Fibroblast of lung (primary cell): ENCODE measurements at regions not wholly inside any gene's neighbourhood (a gene's known extent, or its start where the extent isn't known, plus 50 kb on each side); places are given as distances from the start of the nearest gene placed in this dataset.

Experiments
- DNase-seq, 2 donors: peaks; one replicate each; pipeline versions ENCODE4 v3.0.0 to v3.0.0-alpha.2; 2010; ENCODE audit warnings: low read depth in 2 of 2
- H2AFZ ChIP-seq: 2 replicates; pipeline ENCODE4 v1.5.1; 2012; ENCODE audit warnings: low read length, control low read depth, inconsistent platforms
- H3K27ac ChIP-seq: 2 replicates; pipeline ENCODE4 v1.5.1; 2011; ENCODE audit warnings: low read length, control low read depth; ENCODE audit not compliant: insufficient read depth
- H3K27me3 ChIP-seq: 2 replicates; pipeline ENCODE4 v1.5.1; 2011; ENCODE audit warnings: mild to moderate bottlenecking, low read length; ENCODE audit not compliant: control insufficient read depth, insufficient read depth
- H3K36me3 ChIP-seq: 2 replicates; pipeline ENCODE4 v1.5.1; 2011; ENCODE audit warnings: low read length; ENCODE audit not compliant: control insufficient read depth, insufficient read depth
- H3K4me1 ChIP-seq: 2 replicates; pipeline ENCODE4 v1.5.1; 2011; ENCODE audit warnings: low read length; ENCODE audit not compliant: control insufficient read depth, insufficient read depth; ENCODE audit errors: extremely low read depth
- H3K4me2 ChIP-seq: 2 replicates; pipeline ENCODE4 v1.5.1; 2011; ENCODE audit warnings: low read length, control low read depth; ENCODE audit not compliant: insufficient read depth; ENCODE audit errors: extremely low read depth
- H3K4me3 ChIP-seq, 4 experiments: fragments of 200-600 bp in 1 of 4; sonication (generic) in 1 of 4; replicated peaks in 1 of 4; 2 replicates each; pipeline ENCODE4 v1.5.1; 2011 to 2016; ENCODE audit warnings: low read length in 4 of 4, low read depth in 3 of 4, mild to moderate bottlenecking in 3 of 4, control low read depth in 2 of 4, inconsistent platforms in 1 of 4, mixed read lengths in 1 of 4; ENCODE audit not compliant: insufficient read depth in 1 of 4; ENCODE audit errors: control extremely low read depth in 1 of 4
- H3K79me2 ChIP-seq: 2 replicates; pipeline ENCODE4 v1.5.1; 2012; ENCODE audit warnings: mild to moderate bottlenecking, low read length, inconsistent platforms; ENCODE audit not compliant: control insufficient read depth, insufficient read depth
- H3K9ac ChIP-seq: 2 replicates; pipeline ENCODE4 v1.5.1; 2011; ENCODE audit warnings: mild to moderate bottlenecking, low read length, control low read depth; ENCODE audit not compliant: insufficient read depth
- H3K9me3 ChIP-seq: 2 replicates; pipeline ENCODE4 v1.5.1; 2012; ENCODE audit warnings: low read depth, low read length; ENCODE audit not compliant: control insufficient read depth, insufficient read depth
- H4K20me1 ChIP-seq: 2 replicates; pipeline ENCODE4 v1.5.1; 2011; ENCODE audit warnings: low read length; ENCODE audit not compliant: control insufficient read depth, insufficient read depth; ENCODE audit errors: extremely low read depth
- EZH2 ChIP-seq: IDR thresholded peaks from 2 replicates; pipeline ENCODE4 v1.5.1; 2012; ENCODE audit warnings: low read length, control low read depth, mild to moderate bottlenecking; ENCODE audit errors: missing control alignments
- TF ChIP-seq, protein P1 (sequence below), 2 donors: IDR thresholded peaks in 1 of 2; conservative IDR thresholded peaks in 1 of 2; 1 replicate in 1 of 2; 2 replicates in 1 of 2; pipeline ENCODE4 v1.5.1; 2011 to 2012; ENCODE audit warnings: low read length in 2 of 2, control low read depth in 1 of 2, inconsistent platforms in 1 of 2, low read depth in 1 of 2, mild to moderate bottlenecking in 1 of 2

DNA sequence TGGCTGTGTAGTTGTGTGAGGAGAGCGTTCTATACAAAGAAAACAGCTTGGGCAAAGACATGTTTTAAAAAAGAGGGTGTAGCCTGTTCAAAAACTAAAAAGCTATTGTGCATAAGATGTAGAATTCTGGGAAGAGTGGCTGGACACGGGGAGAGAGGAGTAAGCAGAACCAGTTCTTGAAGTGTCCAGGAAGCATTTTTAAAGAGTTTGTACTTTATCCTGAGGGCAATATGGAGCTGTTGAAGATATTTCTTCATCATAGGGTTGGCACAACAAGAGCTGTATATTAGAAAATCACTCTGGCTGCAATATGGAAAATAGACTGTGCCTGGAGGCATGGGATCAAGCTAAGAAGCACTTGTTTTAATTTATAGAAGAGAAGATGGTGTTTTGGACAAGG is 458.9 kb upstream of the LMO3 start:
- H3K79me2 ChIP-seq: no peaks in the 10 kb centered on the region
- H3K4me1 ChIP-seq: no peaks in the 10 kb centered on the region
- no peaks in the 10 kb centered on the region for H3K36me3 ChIP-seq
- H3K9ac ChIP-seq: no peak overlapping the region
- TF ChIP-seq EZH2: no peak
- TF ChIP-seq, protein P1, sequence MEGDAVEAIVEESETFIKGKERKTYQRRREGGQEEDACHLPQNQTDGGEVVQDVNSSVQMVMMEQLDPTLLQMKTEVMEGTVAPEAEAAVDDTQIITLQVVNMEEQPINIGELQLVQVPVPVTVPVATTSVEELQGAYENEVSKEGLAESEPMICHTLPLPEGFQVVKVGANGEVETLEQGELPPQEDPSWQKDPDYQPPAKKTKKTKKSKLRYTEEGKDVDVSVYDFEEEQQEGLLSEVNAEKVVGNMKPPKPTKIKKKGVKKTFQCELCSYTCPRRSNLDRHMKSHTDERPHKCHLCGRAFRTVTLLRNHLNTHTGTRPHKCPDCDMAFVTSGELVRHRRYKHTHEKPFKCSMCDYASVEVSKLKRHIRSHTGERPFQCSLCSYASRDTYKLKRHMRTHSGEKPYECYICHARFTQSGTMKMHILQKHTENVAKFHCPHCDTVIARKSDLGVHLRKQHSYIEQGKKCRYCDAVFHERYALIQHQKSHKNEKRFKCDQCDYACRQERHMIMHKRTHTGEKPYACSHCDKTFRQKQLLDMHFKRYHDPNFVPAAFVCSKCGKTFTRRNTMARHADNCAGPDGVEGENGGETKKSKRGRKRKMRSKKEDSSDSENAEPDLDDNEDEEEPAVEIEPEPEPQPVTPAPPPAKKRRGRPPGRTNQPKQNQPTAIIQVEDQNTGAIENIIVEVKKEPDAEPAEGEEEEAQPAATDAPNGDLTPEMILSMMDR (conservative IDR thresholded peaks at IDR 0.05 in 1 of 2, IDR thresholded peaks at IDR 0.05 in 1 of 2; ENCODE audit: low read depth in 1 of 2, low read length in 2 of 2): no peak
- no peak for DNase-seq
- H2AFZ ChIP-seq: no peak overlapping the region
- no peaks in the 10 kb centered on the region for H3K9me3 ChIP-seq
- no peaks in the 10 kb centered on the region for H3K27me3 ChIP-seq
- no peaks in the 10 kb centered on the region for H4K20me1 ChIP-seq
- no peak overlapping the region for H3K27ac ChIP-seq
- H3K4me2 ChIP-seq: no peak overlapping the region
- H3K4me3 ChIP-seq: no peak overlapping the region

DNA sequence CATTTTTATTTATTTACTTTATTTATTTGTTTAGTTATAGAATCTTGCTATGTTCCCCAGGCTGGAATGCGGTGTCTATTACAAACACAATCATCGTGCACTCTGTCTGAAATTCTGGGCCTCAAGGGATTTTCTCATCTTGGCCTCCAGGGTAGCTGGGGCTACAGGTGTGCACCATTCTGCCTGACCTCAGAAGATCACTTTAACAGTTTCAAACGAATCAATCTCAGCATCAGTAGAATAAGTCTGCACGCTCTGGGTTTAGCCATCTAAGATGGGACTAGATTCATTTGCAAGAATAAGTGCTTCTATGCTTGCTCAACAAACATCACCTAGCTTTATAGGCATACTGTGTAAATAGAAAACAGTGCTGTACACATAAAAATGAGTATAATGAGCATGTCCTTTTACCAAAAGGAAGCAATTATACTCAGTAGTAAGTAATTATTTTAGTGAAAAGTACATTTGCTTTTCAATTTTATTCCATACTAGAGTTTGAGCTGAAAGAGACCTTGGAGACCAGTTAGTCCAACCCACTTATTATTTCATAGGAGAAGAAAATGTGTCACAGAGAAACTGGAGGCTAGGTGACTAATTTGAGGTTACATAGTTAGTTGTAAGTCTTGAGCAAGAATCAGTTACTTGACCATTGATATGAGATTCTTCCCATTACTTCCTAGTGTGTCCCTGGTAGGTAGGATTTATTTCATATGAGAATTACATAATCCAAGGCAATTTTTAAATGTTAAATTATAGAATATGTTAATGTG is 456.5 kb upstream of the LMO3 start:
- Histone ChIP-seq H4K20me1 (no peaks in the 10 kb centered on the region), H2AFZ (no peak overlapping the region), H3K9ac (no peak overlapping the region), H3K27ac (no peak overlapping the region), H3K79me2 (no peaks in the 10 kb centered on the region), H3K4me3 (no peak overlapping the region), H3K9me3 (no peaks in the 10 kb centered on the region), H3K27me3 (no peaks in the 10 kb centered on the region), H3K36me3 (no peaks in the 10 kb centered on the region), H3K4me2 (no peak overlapping the region), H3K4me1 (no peaks in the 10 kb centered on the region)
- no peak for TF ChIP-seq EZH2
- TF ChIP-seq, protein P1 (conservative IDR thresholded peaks at IDR 0.05 in 1 of 2, IDR thresholded peaks at IDR 0.05 in 1 of 2; ENCODE audit: low read depth in 1 of 2, low read length in 2 of 2): no peak
- no peak for DNase-seq

DNA sequence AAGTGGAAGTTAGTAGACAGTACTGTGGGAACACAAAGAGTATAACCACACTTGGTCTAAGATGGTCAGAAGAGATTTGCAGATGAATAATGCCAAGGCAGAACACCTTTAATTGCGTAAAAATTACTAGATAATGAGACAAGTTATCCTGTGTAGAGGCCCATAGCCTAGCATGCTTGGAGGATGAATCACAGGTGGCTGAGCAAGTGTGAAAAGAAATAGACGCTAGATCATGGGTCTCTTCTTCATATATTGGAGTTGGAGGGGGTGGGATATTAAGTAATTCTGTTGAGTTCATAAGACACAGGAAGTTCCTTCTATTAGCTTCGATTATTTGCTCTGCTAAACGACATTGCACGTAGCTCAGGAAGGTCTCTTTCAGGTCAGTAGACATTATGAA is 454.3 kb upstream of the LMO3 start:
- Histone ChIP-seq H4K20me1 (no peaks in the 10 kb centered on the region), H3K4me3 (no peak overlapping the region), H3K9ac (no peak overlapping the region), H3K4me1 (no peaks in the 10 kb centered on the region), H3K36me3 (no peaks in the 10 kb centered on the region), H3K79me2 (no peaks in the 10 kb centered on the region), H3K27me3 (no peaks in the 10 kb centered on the region), H2AFZ (no peak overlapping the region), H3K27ac (no peak overlapping the region), H3K4me2 (no peak overlapping the region), H3K9me3 (no peaks in the 10 kb centered on the region)
- no peak for DNase-seq
- TF ChIP-seq, protein P1 (conservative IDR thresholded peaks at IDR 0.05 in 1 of 2, IDR thresholded peaks at IDR 0.05 in 1 of 2; ENCODE audit: low read depth in 1 of 2, low read length in 2 of 2): no peak
- no peak for TF ChIP-seq EZH2
